Pancreas (tissue), 10 donors: ENCODE measurements at regions not wholly inside any gene's neighbourhood (a gene's known extent, or its start where the extent isn't known, plus 50 kb on each side); places are given as distances from the start of the nearest gene placed in this dataset.

Experiments
- ATAC-seq, 4 donors: fragments of 200-7000 bp; cut with Tn5 transposase; one replicate each; pipeline versions ENCODE4 v1.8.0 to v1.9.1; 2020; ENCODE audit warnings: mild to moderate bottlenecking in 4 of 4, moderate library complexity in 4 of 4
- DNase-seq, 6 donors: peaks; one replicate each; pipeline ENCODE4 v3.0.0-alpha.2; 2020
- FAIRE-seq: peaks from 2 replicates; lab custom pipeline; 2012; peaks lifted over from hg19 to GRCh38; lab: Jason Lieb, UNC
- H3K27ac ChIP-seq, 4 donors: fragments of 200-600 bp; sonication (generic); 1 replicate in 3 of 4; 2 replicates in 1 of 4; pipeline versions ENCODE4 v1.5.0 to v1.8.0; 2020
- H3K27me3 ChIP-seq, 4 donors: fragments of 200-600 bp; one replicate each; pipeline ENCODE4 v1.8.0; 2021
- H3K36me3 ChIP-seq, 3 donors: fragments of 200-600 bp; sonication (generic) in 1 of 3; one replicate each; pipeline versions ENCODE4 v1.5.0 to v1.8.0; 2020 to 2021
- H3K4me1 ChIP-seq, 3 donors: fragments of 200-600 bp; one replicate each; pipeline ENCODE4 v1.8.0; 2021
- H3K4me3 ChIP-seq, 4 donors: fragments of 200-600 bp; sonication (generic) in 2 of 4; one replicate each; pipeline versions ENCODE4 v1.5.0 to v1.8.0; 2020 to 2021
- H3K9me3 ChIP-seq, 4 donors: fragments of 200-600 bp; one replicate each; pipeline ENCODE4 v1.8.0; 2021
- WGBS, 2 donors: extraction: QIAGEN DNeasy Blood & Tissue Kit; methylation state at CpG; one replicate each; pipeline ENCODE4 v1.1.7; 2013; 5-methylcytosine and 5-hydroxymethylcytosine counted together
- intact Hi-C, 3 donors: fragments of 100-400 bp; cut with DNase I; formaldehyde crosslinking; loops; one replicate each; pipeline versions ENCODE4 v1.11.1 to v1.14.2; 2022
- TF ChIP-seq, protein P1 (sequence below), 4 donors: fragments of 200-600 bp; sonication (generic) in 3 of 4; IDR thresholded peaks; one replicate each; pipeline versions ENCODE4 v1.5.0 to v1.8.0; 2021; ENCODE audit warnings: antibody characterized with exemption in 4 of 4
- donor health status: healthy with polysubstance abuse.
- donor health status: DM: no; HTN: no; CAD: no; lungs with moderate emphysema.
- donor health status: DM: no; HTN: no; CAD: no.
- donor health status: control.
- donor health status: control.
- donor health status: Bipolar disorder and iron deficiency.
- donor health status: DM: yes; HTN: yes; CAD: no.
- donor health status: DM: no; HTN: no; CAD: no.
- donor health status: DM: no; HTN: no; CAD: no.
- donor health status: DM: yes; HTN: yes; CAD: no.

DNA sequence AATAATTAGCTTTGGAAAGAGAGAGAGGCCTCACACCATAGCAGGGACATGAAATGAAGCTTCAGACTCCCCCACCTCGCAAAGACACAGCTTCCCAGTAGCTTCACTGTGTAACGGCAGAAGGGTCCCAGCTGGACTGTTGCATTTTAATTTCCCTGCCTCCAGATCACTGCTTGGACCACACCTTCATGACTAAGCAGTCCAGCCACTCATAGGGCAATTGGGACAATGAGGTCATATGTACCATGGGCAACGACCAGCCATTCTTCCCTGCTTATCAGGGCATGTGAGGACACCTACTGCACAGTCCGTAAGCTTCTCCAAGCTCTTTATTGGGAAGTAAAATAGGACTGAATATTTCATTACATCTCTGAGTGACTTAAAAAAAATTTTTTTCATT lies 183.0 kb downstream of the MREG start:
- intact Hi-C loops, result no loop called here
- FAIRE-seq (no peak), DNase-seq (no peak), ATAC-seq (no peak)
- H3K27ac ChIP-seq, result no peak overlapping the region
- TF ChIP-seq, protein P1, sequence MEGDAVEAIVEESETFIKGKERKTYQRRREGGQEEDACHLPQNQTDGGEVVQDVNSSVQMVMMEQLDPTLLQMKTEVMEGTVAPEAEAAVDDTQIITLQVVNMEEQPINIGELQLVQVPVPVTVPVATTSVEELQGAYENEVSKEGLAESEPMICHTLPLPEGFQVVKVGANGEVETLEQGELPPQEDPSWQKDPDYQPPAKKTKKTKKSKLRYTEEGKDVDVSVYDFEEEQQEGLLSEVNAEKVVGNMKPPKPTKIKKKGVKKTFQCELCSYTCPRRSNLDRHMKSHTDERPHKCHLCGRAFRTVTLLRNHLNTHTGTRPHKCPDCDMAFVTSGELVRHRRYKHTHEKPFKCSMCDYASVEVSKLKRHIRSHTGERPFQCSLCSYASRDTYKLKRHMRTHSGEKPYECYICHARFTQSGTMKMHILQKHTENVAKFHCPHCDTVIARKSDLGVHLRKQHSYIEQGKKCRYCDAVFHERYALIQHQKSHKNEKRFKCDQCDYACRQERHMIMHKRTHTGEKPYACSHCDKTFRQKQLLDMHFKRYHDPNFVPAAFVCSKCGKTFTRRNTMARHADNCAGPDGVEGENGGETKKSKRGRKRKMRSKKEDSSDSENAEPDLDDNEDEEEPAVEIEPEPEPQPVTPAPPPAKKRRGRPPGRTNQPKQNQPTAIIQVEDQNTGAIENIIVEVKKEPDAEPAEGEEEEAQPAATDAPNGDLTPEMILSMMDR (IDR thresholded peaks at IDR 0.05), result no peak
- no peak overlapping the region for H3K4me3 ChIP-seq
- 68 to 78% methylated on average over 4 of the region's 4 CpGs for WGBS, 2 donors
- no peaks in the 10 kb centered on the region for H3K27me3 ChIP-seq
- no peaks in the 10 kb centered on the region for H3K9me3 ChIP-seq
- H3K36me3 ChIP-seq, result no peaks in the 10 kb centered on the region
- no peaks in the 10 kb centered on the region for H3K4me1 ChIP-seq

DNA sequence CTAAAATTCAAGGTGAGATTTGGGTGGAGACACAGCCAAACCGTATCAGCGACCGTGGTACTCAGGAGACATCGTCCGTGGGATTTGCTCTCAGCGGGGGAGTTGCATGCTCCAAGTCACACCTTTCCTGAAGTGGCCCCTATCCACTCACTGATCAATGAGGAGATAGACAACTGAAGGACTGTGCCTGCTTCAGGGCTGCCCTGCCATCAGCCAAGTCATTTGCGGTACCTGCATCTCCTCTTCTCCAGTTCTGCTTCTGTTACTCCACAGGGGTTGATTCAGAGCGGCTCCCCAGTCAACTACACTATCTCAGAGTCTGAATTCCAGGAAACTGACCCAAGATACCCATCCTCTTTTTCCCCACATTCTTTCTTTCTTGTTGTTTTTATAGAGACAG lies 184.1 kb downstream of the MREG start:
- no peaks in the 10 kb centered on the region for H3K27me3 ChIP-seq
- H3K4me3 ChIP-seq, result no peak overlapping the region
- H3K36me3 ChIP-seq, result no peaks in the 10 kb centered on the region
- TF ChIP-seq, protein P1 (IDR thresholded peaks at IDR 0.05), result no peak
- WGBS, 2 donors, result 82 to 97% methylated on average over 8 of the region's 8 CpGs
- DNase-seq (no peak), FAIRE-seq (no peak), ATAC-seq (no peak)
- no peaks in the 10 kb centered on the region for H3K9me3 ChIP-seq
- no peaks in the 10 kb centered on the region for H3K4me1 ChIP-seq
- intact Hi-C loops, result no loop called here
- H3K27ac ChIP-seq, result no peak overlapping the region

DNA sequence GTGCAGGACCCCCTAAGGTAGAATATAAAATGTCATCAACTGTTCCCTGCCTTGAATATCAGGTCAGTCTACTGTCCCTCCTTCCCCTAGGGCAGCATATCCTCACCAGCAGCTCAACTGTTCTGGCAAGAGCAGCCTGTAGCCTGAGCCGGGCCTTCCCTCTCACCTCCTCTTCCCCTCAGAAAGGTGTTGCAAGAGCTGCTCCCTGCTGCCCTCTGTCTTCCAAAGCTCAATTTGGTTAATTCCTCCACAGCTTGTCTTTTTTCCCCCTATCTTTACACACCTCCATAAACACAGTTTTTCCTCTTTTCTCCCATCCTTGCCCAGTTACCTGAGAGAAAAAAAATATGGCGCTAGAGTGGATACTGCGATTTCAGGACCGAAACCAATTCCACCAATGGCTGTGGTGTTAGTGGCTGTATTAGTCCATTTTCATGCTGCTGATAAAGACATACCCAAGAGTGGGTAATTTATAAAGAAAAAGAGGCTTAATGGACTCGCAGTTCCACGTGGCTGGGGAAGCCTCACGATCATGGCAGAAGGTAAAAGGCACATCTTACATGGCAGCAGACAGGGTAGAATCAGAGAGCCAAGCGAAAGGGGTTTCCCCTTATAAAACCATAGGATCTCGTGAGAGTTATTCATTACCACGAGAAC lies 184.7 kb downstream of the MREG start:
- TF ChIP-seq, protein P1 (IDR thresholded peaks at IDR 0.05), result peak in 2 of 4 donors; percentile 17 to 21
- DNase-seq (peak in 4 of 6 donors; percentile 5 to 41 (median 27)), FAIRE-seq (no peak), ATAC-seq (peak; percentile 50 to 86 (median 84))
- intact Hi-C loops, result no loop called here
- Histone ChIP-seq H3K9me3 (no peaks in the 10 kb centered on the region), H3K36me3 (no peaks in the 10 kb centered on the region), H3K27me3 (no peaks in the 10 kb centered on the region), H3K4me3 (no peak overlapping the region), H3K27ac (no peak overlapping the region), H3K4me1 (no peaks in the 10 kb centered on the region)
- 62 to 66% methylated on average over 10 of the region's 10 CpGs for WGBS, 2 donors

DNA sequence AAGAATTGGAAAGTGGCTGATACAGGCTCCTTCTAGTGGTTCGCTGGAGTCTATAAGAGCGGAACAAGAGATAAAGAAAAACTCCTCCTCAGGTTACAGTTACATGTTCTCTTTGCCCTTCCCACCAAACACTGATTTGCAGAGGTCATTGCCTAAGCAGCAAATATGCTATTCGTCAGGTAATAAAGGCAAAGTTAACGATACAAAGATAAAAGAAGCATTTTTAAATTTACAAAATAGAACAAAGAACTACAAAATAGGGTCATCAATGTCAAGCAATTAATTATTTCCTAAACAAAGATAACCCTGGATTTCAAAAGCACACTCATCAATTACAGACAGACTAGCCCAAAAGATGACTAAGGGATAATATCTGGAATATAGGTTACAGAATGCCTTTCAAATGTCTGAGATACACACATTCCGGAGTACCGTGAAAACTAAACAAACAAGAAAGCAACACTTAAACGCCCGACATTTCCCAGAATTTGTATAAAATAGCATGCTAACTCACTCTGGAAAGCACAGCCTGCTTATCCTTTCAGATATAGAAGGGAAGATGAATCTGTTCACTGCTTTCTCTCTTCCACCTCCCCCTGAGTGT lies 186.4 kb downstream of the MREG start:
- H3K4me3 ChIP-seq, result no peak overlapping the region
- intact Hi-C loops, result no loop called here
- no peaks in the 10 kb centered on the region for H3K9me3 ChIP-seq
- no peak for DNase-seq
- H3K36me3 ChIP-seq, result no peaks in the 10 kb centered on the region
- no peak for FAIRE-seq
- H3K27me3 ChIP-seq, result no peaks in the 10 kb centered on the region
- 26 to 28% methylated on average over 8 of the region's 8 CpGs for WGBS, 2 donors
- H3K27ac ChIP-seq, result no peak overlapping the region
- TF ChIP-seq, protein P1 (IDR thresholded peaks at IDR 0.05), result no peak
- no peaks in the 10 kb centered on the region for H3K4me1 ChIP-seq
- ATAC-seq, result no peak

DNA sequence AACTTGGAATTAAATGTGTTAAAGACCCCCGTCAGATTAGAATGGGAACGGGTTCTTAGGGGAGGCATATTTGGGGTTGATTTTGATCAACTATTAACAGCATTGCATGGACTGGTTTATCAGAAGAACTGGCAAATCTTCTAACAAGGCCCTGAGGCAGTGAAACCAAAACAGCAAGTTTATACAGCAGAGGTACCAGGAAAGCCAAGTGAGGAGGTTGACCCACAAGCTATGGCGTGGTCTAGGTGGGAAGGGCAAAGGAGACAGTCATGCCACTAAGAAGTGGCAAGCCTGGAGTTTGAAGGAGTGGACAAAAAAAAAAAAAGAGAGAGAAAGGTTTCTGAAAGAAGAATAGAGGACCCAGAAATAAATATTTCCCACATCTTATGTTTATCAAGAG lies 187.0 kb downstream of the MREG start:
- TF ChIP-seq, protein P1 (IDR thresholded peaks at IDR 0.05), result no peak
- Histone ChIP-seq H3K36me3 (no peaks in the 10 kb centered on the region), H3K4me3 (no peak overlapping the region), H3K9me3 (no peaks in the 10 kb centered on the region), H3K27ac (no peak overlapping the region), H3K4me1 (no peaks in the 10 kb centered on the region), H3K27me3 (no peaks in the 10 kb centered on the region)
- WGBS, 2 donors, result 44 to 46% methylated on average over 3 of the region's 3 CpGs
- DNase-seq (no peak), FAIRE-seq (no peak), ATAC-seq (no peak)
- intact Hi-C loops, result no loop called here
